NCI-H460 (cell line): ENCODE measurements at regions not wholly inside any gene's neighbourhood (a gene's known extent, or its start where the extent isn't known, plus 50 kb on each side); places are given as distances from the start of the nearest gene placed in this dataset.

Experiments
- DNase-seq: peaks from one replicate; pipeline ENCODE4 v3.0.0-alpha.2; 2016; ENCODE audit warnings: low read depth; ENCODE audit errors: extremely low read depth

- no peak for DNase-seq
Measured at GRCh38 chr14:62130441-62130840, 368.2 kb downstream of the SNAPC1 start.

- DNase-seq = no peak
Measured at GRCh38 chr14:62133776-62134550, 371.7 kb downstream of the SNAPC1 start.

- no peak for DNase-seq
Measured at GRCh38 chr14:62138593-62138992, 376.4 kb downstream of the SNAPC1 start.

- DNase-seq = no peak
Measured at GRCh38 chr14:62141139-62141538, 378.9 kb downstream of the SNAPC1 start.

- no peak for DNase-seq
Measured at GRCh38 chr14:62143245-62143644, 381.0 kb downstream of the SNAPC1 start.

GRCh38 chr14:62144863-62145262, 382.6 kb downstream of the SNAPC1 start:
- DNase-seq = no peak

GRCh38 chr14:62146030-62146429, 383.8 kb downstream of the SNAPC1 start:
- no peak for DNase-seq

- DNase-seq = no peak
Measured at GRCh38 chr14:62156052-62156451, 393.8 kb downstream of the SNAPC1 start.

GRCh38 chr14:62158779-62159178, 396.6 kb downstream of the SNAPC1 start:
- DNase-seq = no peak

GRCh38 chr14:62159314-62159713, 397.1 kb downstream of the SNAPC1 start:
- no peak for DNase-seq

- peak; percentile 52 for DNase-seq
Measured at GRCh38 chr14:62162998-62163589, 400.9 kb downstream of the SNAPC1 start.

GRCh38 chr14:62168564-62169155, 406.4 kb downstream of the SNAPC1 start:
- no peak for DNase-seq

GRCh38 chr14:62179367-62180018, 417.3 kb downstream of the SNAPC1 start:
- DNase-seq = peak; percentile 62

GRCh38 chr14:62181591-62181990, 419.4 kb downstream of the SNAPC1 start:
- DNase-seq = no peak

GRCh38 chr14:62185078-62185477, 422.9 kb downstream of the SNAPC1 start:
- DNase-seq = no peak

- DNase-seq = no peak
Measured at GRCh38 chr14:62187265-62187664, 425.0 kb downstream of the SNAPC1 start.

GRCh38 chr14:62189698-62190097, 427.5 kb downstream of the SNAPC1 start:
- DNase-seq = no peak

GRCh38 chr14:62206456-62206855, 444.2 kb downstream of the SNAPC1 start:
- no peak for DNase-seq

GRCh38 chr14:62209287-62209899, 447.2 kb downstream of the SNAPC1 start:
- no peak for DNase-seq

GRCh38 chr14:62213516-62213915, 451.3 kb downstream of the SNAPC1 start:
- DNase-seq = no peak

- DNase-seq = no peak
Measured at GRCh38 chr14:62216121-62216520, 453.9 kb downstream of the SNAPC1 start.
